Endothelial cell of umbilical vein (primary cell): ENCODE measurements at regions not wholly inside any gene's neighbourhood (a gene's known extent, or its start where the extent isn't known, plus 50 kb on each side); places are given as distances from the start of the nearest gene placed in this dataset.

Experiments
- BruUV-seq: library from RNA; stranded (reverse); fragments of 400-500 nt; replicated peaks from 2 replicates; lab custom pipeline; 2021; lab: Mats Ljungman, UMichigan
- CTCF ChIA-PET: fragments of 300-600, 350-600 bp; sonication (Branson Sonifier 250); formaldehyde crosslinking; loops from one replicate; lab custom pipeline; 2021; ENCODE audit warnings: antibody characterized with exemption, inconsistent platforms; lab: Charles Lee
- POLR2A ChIA-PET: fragments of 300-600, 350-600 bp; sonication (Branson Sonifier 250); formaldehyde crosslinking; loops from one replicate; lab custom pipeline; 2021; ENCODE audit warnings: antibody characterized with exemption, inconsistent platforms; lab: Charles Lee
- DNase-seq: peaks from one replicate; pipeline ENCODE4 v3.0.0-alpha.2; 2011; ENCODE audit warnings: low read depth, low spot score
- FAIRE-seq: peaks from 2 replicates; lab custom pipeline; 2011; peaks lifted over from hg19 to GRCh38; lab: Jason Lieb, UNC
- H2AFZ ChIP-seq: 2 replicates; pipeline ENCODE4 v1.6.0; 2012; ENCODE audit warnings: low read depth, low read length, control low read depth, inconsistent platforms
- H3K27ac ChIP-seq: 2 replicates; pipeline ENCODE4 v1.5.1; 2011; ENCODE audit warnings: low read depth, mild to moderate bottlenecking, control low read depth, low read length, moderate library complexity; ENCODE audit not compliant: insufficient read depth
- H3K27me3 ChIP-seq, 2 experiments: 2 replicates each; pipeline versions ENCODE4 v1.6.0 to v1.6.1; 2011; ENCODE audit warnings: low read length in 2 of 2, mixed read lengths in 1 of 2; ENCODE audit not compliant: control insufficient read depth in 2 of 2, insufficient read depth in 2 of 2
- H3K36me3 ChIP-seq, 2 experiments: 2 replicates in 1 of 2; 3 replicates in 1 of 2; pipeline ENCODE4 v1.5.1; 2011; ENCODE audit warnings: low read length in 2 of 2, mild to moderate bottlenecking in 1 of 2, moderate library complexity in 1 of 2; ENCODE audit not compliant: control insufficient read depth in 2 of 2, insufficient read depth in 2 of 2; ENCODE audit errors: extremely low read depth in 1 of 2
- H3K4me1 ChIP-seq: 3 replicates; pipeline ENCODE4 v1.5.1; 2011; ENCODE audit warnings: mild to moderate bottlenecking, low read length; ENCODE audit not compliant: control insufficient read depth, insufficient read depth; ENCODE audit errors: extremely low read depth
- H3K4me2 ChIP-seq: 2 replicates; pipeline ENCODE4 v1.6.1; 2011; ENCODE audit warnings: low read length, control low read depth, mixed read lengths; ENCODE audit not compliant: insufficient read depth
- H3K4me3 ChIP-seq, 3 experiments: fragments of 200-600 bp in 1 of 3; sonication (generic), shearing (Covaris generic) in 1 of 3; replicated peaks in 1 of 3; 2 replicates each; pipeline ENCODE4 v1.5.1; 2011 to 2016; ENCODE audit warnings: control low read depth in 3 of 3, low read length in 3 of 3, mild to moderate bottlenecking in 2 of 3, inconsistent platforms in 1 of 3, low read depth in 1 of 3, moderate library complexity in 1 of 3; ENCODE audit not compliant: insufficient read depth in 1 of 3
- H3K79me2 ChIP-seq: 2 replicates; pipeline ENCODE4 v1.6.0; 2012; ENCODE audit warnings: low read length, inconsistent platforms; ENCODE audit not compliant: control insufficient read depth, insufficient read depth
- H3K9ac ChIP-seq: replicated peaks from 2 replicates; pipeline ENCODE3; 2011; ENCODE audit warnings: low read length, control low read depth; ENCODE audit not compliant: insufficient read depth; ENCODE audit errors: extremely low read depth
- H3K9me1 ChIP-seq: replicated peaks from 3 replicates; pipeline ENCODE4 v1.6.0; 2011; ENCODE audit warnings: mild to moderate bottlenecking, low read length; ENCODE audit not compliant: control insufficient read depth, insufficient read depth; ENCODE audit errors: extremely low read depth
- H3K9me3 ChIP-seq: replicated peaks from 2 replicates; pipeline ENCODE4 v1.5.1; 2012; ENCODE audit warnings: low read length, inconsistent platforms; ENCODE audit not compliant: control insufficient read depth, insufficient read depth
- H4K20me1 ChIP-seq: replicated peaks from 2 replicates; pipeline ENCODE3; 2011; ENCODE audit warnings: mild to moderate bottlenecking, low read length; ENCODE audit not compliant: control insufficient read depth, insufficient read depth; ENCODE audit errors: extremely low read depth
- CTCF ChIP-seq, 2 donors: IDR thresholded peaks; 1 replicate in 1 of 2; 2 replicates in 1 of 2; pipeline ENCODE4 v1.5.1; 2011; ENCODE audit warnings: low read length in 2 of 2, mild to moderate bottlenecking in 2 of 2, moderate library complexity in 2 of 2, control low read depth in 1 of 2, inconsistent platforms in 1 of 2, low read depth in 1 of 2; ENCODE audit not compliant: insufficient read depth in 1 of 2; ENCODE audit errors: extremely low read depth in 1 of 2
- EZH2 ChIP-seq: IDR thresholded peaks from 2 replicates; pipeline ENCODE4 v1.6.1; 2012; ENCODE audit warnings: borderline replicate concordance, low read depth, mild to moderate bottlenecking, moderate library complexity, low read length, inconsistent platforms; ENCODE audit not compliant: severe bottlenecking
- FOS ChIP-seq: IDR thresholded peaks from 2 replicates; pipeline ENCODE4 v1.6.1; 2011; ENCODE audit warnings: mild to moderate bottlenecking, low read length, moderate library complexity, borderline replicate concordance; ENCODE audit not compliant: insufficient read depth
- GATA2 ChIP-seq: IDR thresholded peaks from 2 replicates; pipeline ENCODE4 v1.7.0; 2011; ENCODE audit warnings: low read depth, mild to moderate bottlenecking, moderate library complexity, mixed read lengths, low read length; ENCODE audit not compliant: insufficient read length, insufficient read depth
- JUN ChIP-seq: IDR thresholded peaks from 2 replicates; pipeline ENCODE4 v1.6.1; 2011; ENCODE audit warnings: borderline replicate concordance, low read depth; ENCODE audit not compliant: insufficient read length, insufficient read depth
- MAX ChIP-seq: IDR thresholded peaks from 2 replicates; pipeline ENCODE4 v1.6.1; 2011; ENCODE audit not compliant: insufficient read depth, insufficient read length
- MYC ChIP-seq: IDR thresholded peaks from one replicate; pipeline ENCODE4 v1.6.1; 2011; ENCODE audit warnings: mild to moderate bottlenecking, low read depth, low read length
- POLR2A ChIP-seq: IDR thresholded peaks from 2 replicates; pipeline ENCODE4 v1.6.1; 2012; ENCODE audit warnings: low read depth, mild to moderate bottlenecking, control low read depth, low read length
- POLR2AphosphoS5 ChIP-seq: IDR thresholded peaks from 2 replicates; pipeline ENCODE4 v1.6.1; 2012; ENCODE audit warnings: low read depth, mild to moderate bottlenecking, control low read depth, low read length, moderate library complexity; ENCODE audit not compliant: insufficient read depth
- dilution Hi-C: fragments of 300-500 bp; cut with MboI; formaldehyde crosslinking; loops from one replicate; pipeline ENCODE4 v1.15.0; 2019; ENCODE audit warnings: low sequenced_read_pairs; ENCODE audit not compliant: extremely low pct_ligation_motif_present
- intact Hi-C: fragments of 100-400 bp; cut with micrococcal nuclease; formaldehyde crosslinking; loops from one replicate; pipeline ENCODE4 v1.10.0; 2022

GRCh38 chr5:58204966-58205365, 254.9 kb downstream of the PLK2 start:
- Histone ChIP-seq H3K9me3 (no peaks in the 10 kb centered on the region), H3K9me1 (no peaks in the 10 kb centered on the region), H3K36me3 (no peaks in the 10 kb centered on the region), H3K27ac (no peak overlapping the region), H3K27me3 (no peaks in the 10 kb centered on the region), H3K4me2 (no peak overlapping the region), H3K4me1 (no peaks in the 10 kb centered on the region), H3K4me3 (no peak overlapping the region), H2AFZ (no peak overlapping the region), H3K79me2 (no peaks in the 10 kb centered on the region), H4K20me1 (no peaks in the 10 kb centered on the region), H3K9ac (no peak overlapping the region)
- dilution Hi-C loops, result no loop called here
- intact Hi-C loops, result no loop called here
- CTCF ChIA-PET, result interaction anchor here (1.3 to 2.0 kb wide), 7 partner anchors 10 to 425 kb away, joined by 3 to 6 read pairs (median 3); no protein-coding TSS in a partner anchor
- BruUV-seq, result no TSS peak
- no peak for DNase-seq
- POLR2A ChIA-PET, result no interaction called here
- TF ChIP-seq CTCF (IDR thresholded peaks at IDR 0.05; ENCODE audit: extremely low read depth in 1 of 2, insufficient read depth in 1 of 2, low read depth in 1 of 2, low read length in 2 of 2) (no peak), POLR2A (no peak), FOS (no peak), MAX (no peak), GATA2 (no peak)
- no peak for FAIRE-seq

- no peak overlapping the region for H3K4me3 ChIP-seq
- H3K9me1 ChIP-seq, result no peaks in the 10 kb centered on the region
- TF ChIP-seq GATA2 (no peak), POLR2AphosphoS5 (no peak), JUN (no peak), FOS (no peak), MAX (no peak), EZH2 (no peak), POLR2A (no peak), MYC (no peak), CTCF (IDR thresholded peaks at IDR 0.05; ENCODE audit: extremely low read depth in 1 of 2, insufficient read depth in 1 of 2, low read depth in 1 of 2, low read length in 2 of 2) (no peak)
- H3K27me3 ChIP-seq, result no peaks in the 10 kb centered on the region
- no peaks in the 10 kb centered on the region for H3K36me3 ChIP-seq
- no peaks in the 10 kb centered on the region for H4K20me1 ChIP-seq
- intact Hi-C loops, result no loop called here
- no TSS peak for BruUV-seq
- FAIRE-seq (no peak), DNase-seq (no peak)
- no peak overlapping the region for H3K27ac ChIP-seq
- ChIA-PET POLR2A (no interaction called here), CTCF (interaction anchor here (1.0 to 1.2 kb wide), 2 partner anchors 15 to 28 kb away, joined by 3 read pairs; no protein-coding TSS in a partner anchor)
- dilution Hi-C loops, result no loop called here
- H3K4me1 ChIP-seq, result no peaks in the 10 kb centered on the region
- no peaks in the 10 kb centered on the region for H3K9me3 ChIP-seq
- H3K4me2 ChIP-seq, result no peak overlapping the region
- H3K9ac ChIP-seq, result no peak overlapping the region
- no peak overlapping the region for H2AFZ ChIP-seq
- no peaks in the 10 kb centered on the region for H3K79me2 ChIP-seq
Observed at GRCh38 chr5:58202941-58203444, 256.9 kb downstream of the PLK2 start.
